Gastroesophageal sphincter (tissue), 4 donors: ENCODE measurements at regions not wholly inside any gene's neighbourhood (a gene's known extent, or its start where the extent isn't known, plus 50 kb on each side); places are given as distances from the start of the nearest gene placed in this dataset.
A peak's percentile ranks its signal among the peaks of the same experiment; 100 is the strongest.

ENCODE experiments used
- ATAC-seq: fragments of 150-250 bp; one replicate; pipeline ENCODE4 v1.9.1; 2016; ENCODE audit warnings: mild to moderate bottlenecking, moderate library complexity
- H3K27ac ChIP-seq, 4 donors: fragments of 200-600 bp; sonication (generic) in 3 of 4; 1 replicate in 3 of 4; 2 replicates in 1 of 4; pipeline ENCODE4 v1.5.1; 2016 to 2019
- H3K27me3 ChIP-seq: fragments of 200-600 bp; sonication (generic); one replicate; pipeline ENCODE4 v1.5.1; 2019
- H3K36me3 ChIP-seq, 2 donors: fragments of 200-600 bp; sonication (generic); one replicate each; pipeline ENCODE4 v1.5.1; 2019; ENCODE audit warnings: control low read depth in 1 of 2
- H3K4me1 ChIP-seq, 3 donors: fragments of 200-600 bp; sonication (generic); 1 replicate in 2 of 3; 2 replicates in 1 of 3; pipeline ENCODE4 v1.5.1; 2016 to 2019; ENCODE audit warnings: control low read depth in 2 of 3
- H3K4me3 ChIP-seq, 2 donors: fragments of 200-600 bp; sonication (generic); one replicate each; pipeline ENCODE4 v1.5.1; 2019; ENCODE audit warnings: mild to moderate bottlenecking in 1 of 2, moderate library complexity in 1 of 2
- H3K9me3 ChIP-seq, 3 donors: fragments of 200-600 bp; sonication (generic); one replicate each; pipeline ENCODE4 v1.5.1; 2017 to 2019; ENCODE audit warnings: control low read depth in 2 of 3
- EP300 ChIP-seq: sonication (generic); formaldehyde crosslinking; IDR thresholded peaks from one replicate; pipeline ENCODE4 v1.6.1; 2017; ENCODE audit warnings: antibody characterized with exemption, mild to moderate bottlenecking
- POLR2A ChIP-seq, 2 donors: fragments of 450-650 bp; IDR thresholded peaks; one replicate each; pipeline ENCODE4 v1.6.1; 2017; ENCODE audit warnings: antibody characterized with exemption in 2 of 2, mild to moderate bottlenecking in 2 of 2, moderate library complexity in 1 of 2
- POLR2AphosphoS5 ChIP-seq: sonication (generic); formaldehyde crosslinking; IDR thresholded peaks from one replicate; pipeline ENCODE4 v1.6.1; 2017; ENCODE audit warnings: antibody characterized with exemption
- WGBS, 2 donors: methylation state at CpG; one replicate each; pipeline ENCODE4 v1.1.5; 2018; ENCODE audit warnings: low coverage in 1 of 2; 5-methylcytosine and 5-hydroxymethylcytosine counted together
- TF ChIP-seq, protein P1 (sequence below), 4 experiments: fragments of 200-600 bp in 2 of 4; fragments of 450-650 bp in 2 of 4; sonication (generic) in 1 of 4; IDR thresholded peaks; one replicate each; pipeline ENCODE4 v1.5.1; 2017 to 2019; ENCODE audit warnings: antibody characterized with exemption in 4 of 4, mild to moderate bottlenecking in 2 of 4, moderate library complexity in 2 of 4

GRCh38 chr5:1670351-1670750, 129.3 kb downstream of the MRPL36 start:
- TF ChIP-seq EP300 (no peak), POLR2A (IDR thresholded peaks at IDR 0.05) (no peak), POLR2AphosphoS5 (no peak)
- TF ChIP-seq, protein P1, sequence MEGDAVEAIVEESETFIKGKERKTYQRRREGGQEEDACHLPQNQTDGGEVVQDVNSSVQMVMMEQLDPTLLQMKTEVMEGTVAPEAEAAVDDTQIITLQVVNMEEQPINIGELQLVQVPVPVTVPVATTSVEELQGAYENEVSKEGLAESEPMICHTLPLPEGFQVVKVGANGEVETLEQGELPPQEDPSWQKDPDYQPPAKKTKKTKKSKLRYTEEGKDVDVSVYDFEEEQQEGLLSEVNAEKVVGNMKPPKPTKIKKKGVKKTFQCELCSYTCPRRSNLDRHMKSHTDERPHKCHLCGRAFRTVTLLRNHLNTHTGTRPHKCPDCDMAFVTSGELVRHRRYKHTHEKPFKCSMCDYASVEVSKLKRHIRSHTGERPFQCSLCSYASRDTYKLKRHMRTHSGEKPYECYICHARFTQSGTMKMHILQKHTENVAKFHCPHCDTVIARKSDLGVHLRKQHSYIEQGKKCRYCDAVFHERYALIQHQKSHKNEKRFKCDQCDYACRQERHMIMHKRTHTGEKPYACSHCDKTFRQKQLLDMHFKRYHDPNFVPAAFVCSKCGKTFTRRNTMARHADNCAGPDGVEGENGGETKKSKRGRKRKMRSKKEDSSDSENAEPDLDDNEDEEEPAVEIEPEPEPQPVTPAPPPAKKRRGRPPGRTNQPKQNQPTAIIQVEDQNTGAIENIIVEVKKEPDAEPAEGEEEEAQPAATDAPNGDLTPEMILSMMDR (IDR thresholded peaks at IDR 0.05), result no peak
- no peak for ATAC-seq
- Histone ChIP-seq H3K4me3 (no peak overlapping the region), H3K4me1 (peaks cover 0 to 17% (median 4%) of the 10 kb centered on the region in 3 donors), H3K27me3 (peaks cover 88% of the 10 kb centered on the region), H3K36me3 (no peaks in the 10 kb centered on the region), H3K9me3 (peaks cover 0 to 17% (median 0%) of the 10 kb centered on the region in 3 donors), H3K27ac (no peak overlapping the region)
- 51 to 60% methylated on average over 2 of the region's 2 CpGs for WGBS, 2 donors

GRCh38 chr5:1669276-1670155, 130.1 kb downstream of the MRPL36 start:
- no peak for TF ChIP-seq POLR2A (IDR thresholded peaks at IDR 0.05)
- no peak for TF ChIP-seq EP300
- TF ChIP-seq, protein P1 (IDR thresholded peaks at IDR 0.05), result no peak
- no peak for TF ChIP-seq POLR2AphosphoS5
- WGBS, 2 donors, result no CpG with 5 or more reads among the region's 10 CpGs
- peaks cover 96% of the 10 kb centered on the region for H3K27me3 ChIP-seq
- H3K4me1 ChIP-seq, result peaks cover 0 to 17% (median 4%) of the 10 kb centered on the region in 3 donors
- no peak overlapping the region for H3K4me3 ChIP-seq
- no peak for ATAC-seq
- no peaks in the 10 kb centered on the region for H3K36me3 ChIP-seq
- H3K9me3 ChIP-seq, result peaks cover 0 to 17% (median 0%) of the 10 kb centered on the region in 3 donors
- no peak overlapping the region for H3K27ac ChIP-seq

DNA sequence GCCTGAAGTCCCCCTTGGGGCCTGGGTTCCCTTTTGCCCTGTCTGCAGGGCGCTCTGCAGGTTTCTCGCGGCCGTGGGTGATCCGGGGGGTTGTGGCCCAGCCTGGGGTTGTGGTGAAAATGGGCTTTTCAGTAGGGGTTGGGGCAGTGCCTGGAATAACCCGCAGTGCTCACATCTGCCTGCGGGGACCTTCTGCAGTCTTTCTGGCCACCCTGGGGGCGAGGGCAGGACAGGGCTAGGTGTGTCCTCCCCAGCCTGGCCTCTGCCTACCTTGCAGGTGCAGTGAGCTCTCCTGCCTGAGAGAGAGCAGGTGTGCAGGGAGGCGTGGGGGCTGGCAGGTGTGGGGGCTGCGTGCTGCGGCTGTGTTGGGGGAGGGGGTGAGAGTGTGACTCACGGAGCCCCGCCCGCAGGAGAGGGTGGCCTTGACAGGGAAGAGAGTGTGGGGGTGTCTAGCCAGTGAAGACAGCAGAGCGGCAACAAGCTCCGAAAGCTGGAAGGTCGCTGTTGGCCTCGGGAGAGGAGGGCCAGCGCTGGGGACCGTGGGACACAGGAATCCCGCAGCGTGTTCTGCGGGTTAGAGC, 131.4 kb downstream of the MRPL36 start:
- H3K27ac ChIP-seq, result no peak overlapping the region
- 7 to 21% methylated on average over 3 to 6 of the region's 23 CpGs for WGBS, 2 donors
- peaks cover 0 to 17% (median 4%) of the 10 kb centered on the region in 3 donors for H3K4me1 ChIP-seq
- no peak overlapping the region for H3K4me3 ChIP-seq
- peaks cover 96% of the 10 kb centered on the region for H3K27me3 ChIP-seq
- ATAC-seq, result no peak
- no peaks in the 10 kb centered on the region for H3K36me3 ChIP-seq
- H3K9me3 ChIP-seq, result peaks cover 0 to 17% (median 0%) of the 10 kb centered on the region in 3 donors
- TF ChIP-seq EP300 (no peak), POLR2A (IDR thresholded peaks at IDR 0.05) (no peak), POLR2AphosphoS5 (no peak)
- TF ChIP-seq, protein P1 (IDR thresholded peaks at IDR 0.05), result no peak

DNA sequence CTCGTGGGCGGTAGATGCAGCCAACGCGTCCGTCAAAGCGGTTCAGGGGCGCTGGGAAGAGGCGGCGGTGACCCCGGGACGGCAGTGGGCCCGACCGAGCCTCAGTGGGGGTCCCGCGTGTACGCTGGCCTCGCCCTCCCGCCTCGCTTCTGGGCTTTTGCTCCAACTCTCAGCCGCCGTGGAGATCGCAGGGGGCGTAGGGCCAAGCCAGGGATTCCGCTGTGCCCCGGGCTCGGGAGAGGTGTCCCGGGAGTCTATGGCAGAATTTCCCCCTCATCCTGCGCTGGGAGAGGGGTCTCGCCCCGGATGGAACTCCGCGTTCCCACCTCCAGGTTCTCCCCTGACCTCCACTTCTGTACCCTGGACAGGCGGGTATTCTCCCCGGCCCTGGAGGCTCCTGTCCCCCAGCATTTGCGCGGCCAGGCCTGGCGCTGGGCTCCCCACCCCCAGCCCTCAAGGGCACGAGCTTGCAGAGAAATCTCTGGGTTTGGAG, 131.9 kb downstream of the MRPL36 start:
- Histone ChIP-seq H3K9me3 (peaks cover 0 to 17% (median 0%) of the 10 kb centered on the region in 3 donors), H3K27ac (no peak overlapping the region), H3K36me3 (no peaks in the 10 kb centered on the region), H3K4me1 (peaks cover 0 to 17% (median 4%) of the 10 kb centered on the region in 3 donors), H3K27me3 (peaks cover 96% of the 10 kb centered on the region), H3K4me3 (peak overlapping the region in 1 of 2 donors; percentile 43)
- peak; percentile 34 for ATAC-seq
- 1% methylated on average over 13 of the region's 38 CpGs; no CpG with 5 or more reads in 1 of the 2 donors for WGBS, 2 donors
- TF ChIP-seq EP300, result no peak
- no peak for TF ChIP-seq POLR2AphosphoS5
- TF ChIP-seq, protein P1 (IDR thresholded peaks at IDR 0.05), result no peak
- no peak for TF ChIP-seq POLR2A (IDR thresholded peaks at IDR 0.05)
